ENCODE measurements at regions not wholly inside any gene's neighbourhood (a gene's known extent, or its start where the extent isn't known, plus 50 kb on each side); places are given as distances from the start of the nearest gene placed in this dataset.

DNA sequence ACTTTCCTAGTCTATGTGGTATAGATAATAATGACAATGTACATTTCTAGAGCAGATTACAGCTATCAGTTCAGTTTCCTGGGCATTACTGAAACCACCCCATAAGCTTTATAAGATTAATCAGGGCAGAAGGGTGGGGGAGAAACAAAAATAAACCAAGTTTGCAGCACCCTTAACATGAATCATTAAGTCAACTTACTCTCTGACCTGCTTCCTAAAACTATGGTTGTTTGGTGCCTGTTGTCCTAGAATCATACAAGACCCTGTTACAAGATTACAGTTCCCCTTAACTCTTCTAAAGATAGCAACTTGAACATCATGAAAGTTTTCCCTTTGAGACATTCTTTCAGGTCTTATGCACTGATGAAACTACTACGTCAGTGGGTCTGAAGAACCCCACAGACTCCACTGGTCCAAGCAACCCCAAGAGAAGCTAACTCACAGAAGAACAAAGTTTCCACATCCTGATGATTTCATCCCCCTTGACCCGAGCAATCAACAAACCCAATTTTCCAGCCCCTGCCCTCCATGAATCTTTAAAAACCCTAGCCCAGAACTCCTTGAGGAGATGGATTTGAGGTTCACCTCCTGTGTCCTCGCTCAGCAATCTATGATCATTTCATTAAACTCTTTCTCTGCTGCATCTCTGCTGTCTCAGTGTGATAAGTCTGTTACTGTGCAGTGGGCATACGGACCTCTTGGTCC, 336.5 kb downstream of the FOXO1 start:
- ChIA-PET CTCF (no interaction called here), POLR2A (no interaction called here)

- CTCF ChIA-PET: no interaction called here
- POLR2A ChIA-PET: no interaction called here
These were observed 335.5 kb downstream of the FOXO1 start for GRCh38 chr13:40330950-40331349.

GRCh38 chr13:40331802-40332201, 334.6 kb downstream of the FOXO1 start:
- ChIA-PET CTCF (no interaction called here), POLR2A (no interaction called here)

DNA sequence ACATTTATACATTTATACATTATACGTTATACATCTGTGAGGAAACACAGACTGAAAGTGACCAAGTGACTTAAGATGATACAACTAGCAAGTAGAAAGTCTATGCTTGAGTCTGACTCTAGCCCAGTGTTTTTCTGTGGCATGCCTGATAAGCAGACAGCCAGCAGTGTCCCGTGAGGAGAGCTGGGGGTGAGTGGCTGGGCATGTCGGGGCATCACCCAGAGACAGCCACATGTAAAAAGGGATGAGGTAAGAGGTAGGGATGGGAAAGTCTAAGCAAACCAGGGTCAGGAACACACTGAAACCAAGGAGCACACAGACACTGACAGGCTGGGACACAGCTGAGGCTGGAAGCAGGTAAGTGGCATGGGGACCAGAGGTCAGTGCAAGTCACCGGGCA, 333.2 kb downstream of the FOXO1 start:
- ChIA-PET CTCF (no interaction called here), POLR2A (no interaction called here)

GRCh38 chr13:40334031-40334430, 332.4 kb downstream of the FOXO1 start:
- ChIA-PET CTCF (no interaction called here), POLR2A (no interaction called here)

DNA sequence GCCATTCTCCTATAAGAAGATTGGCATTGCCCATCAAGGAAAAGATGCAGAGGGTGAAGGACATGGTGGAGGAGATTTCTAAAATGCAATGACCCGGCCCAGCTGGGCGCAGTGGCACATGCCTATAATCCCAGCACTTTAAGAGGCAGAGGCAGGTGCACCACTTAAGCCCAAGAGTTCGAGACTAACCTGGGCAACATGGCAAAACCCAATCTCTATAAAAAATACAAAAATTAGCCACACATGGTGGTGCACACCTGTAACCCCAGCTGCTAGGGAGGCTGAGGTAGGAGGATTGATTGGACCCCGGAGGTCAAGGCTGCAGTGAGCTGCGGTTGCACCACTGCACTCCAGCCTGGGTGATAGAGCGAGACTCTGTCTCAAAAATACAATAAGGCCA, 331.8 kb downstream of the FOXO1 start:
- ChIA-PET POLR2A (no interaction called here), CTCF (no interaction called here)

- ChIA-PET CTCF (no interaction called here), POLR2A (no interaction called here)
These were observed 329.9 kb downstream of the FOXO1 start for GRCh38 chr13:40336228-40337221.

DNA sequence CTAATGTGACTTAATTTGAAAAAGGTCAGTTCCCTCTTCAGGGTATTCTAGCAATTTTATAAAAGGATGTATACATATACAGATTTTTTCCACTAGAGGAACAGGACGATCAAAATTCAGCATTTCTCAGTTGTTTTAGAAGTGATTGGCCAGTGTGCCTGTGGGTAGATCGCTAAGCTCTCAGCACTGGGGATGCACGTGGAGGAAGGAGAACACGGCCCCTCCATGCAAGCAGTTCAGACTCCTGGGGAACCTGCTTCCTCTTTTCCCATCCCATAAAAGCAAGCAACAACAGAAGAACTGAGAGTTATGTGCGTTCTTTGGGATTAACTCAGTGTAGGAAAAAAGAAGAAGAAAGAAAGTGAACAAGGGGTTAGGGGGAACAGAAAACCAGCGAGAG, 328.8 kb downstream of the FOXO1 start:
- ChIA-PET POLR2A (no interaction called here), CTCF (interaction anchor here (0.6 kb wide), 1 partner anchor 347 kb away, joined by 4 read pairs; no protein-coding TSS in a partner anchor)

DNA sequence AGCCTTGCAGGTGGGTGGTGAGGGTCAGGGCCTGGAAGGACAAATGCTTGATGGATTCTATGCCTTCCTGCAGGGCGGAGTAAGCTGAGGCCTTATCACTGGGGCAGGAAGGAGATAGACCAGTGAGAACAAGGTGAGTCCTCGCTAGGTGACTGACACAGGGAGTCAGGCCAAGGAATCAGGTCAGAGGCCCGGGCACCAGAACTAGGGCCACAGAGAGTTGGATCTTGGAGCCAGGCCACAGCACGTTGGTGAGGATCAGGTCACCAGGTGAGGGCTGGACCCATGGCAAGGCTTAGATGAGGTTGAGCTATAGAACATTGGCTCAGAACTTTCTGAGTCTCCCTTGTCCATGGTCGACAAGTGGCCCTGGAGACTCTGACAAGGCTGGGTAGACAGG, 328.2 kb downstream of the FOXO1 start:
- ChIA-PET CTCF (no interaction called here), POLR2A (no interaction called here)

DNA sequence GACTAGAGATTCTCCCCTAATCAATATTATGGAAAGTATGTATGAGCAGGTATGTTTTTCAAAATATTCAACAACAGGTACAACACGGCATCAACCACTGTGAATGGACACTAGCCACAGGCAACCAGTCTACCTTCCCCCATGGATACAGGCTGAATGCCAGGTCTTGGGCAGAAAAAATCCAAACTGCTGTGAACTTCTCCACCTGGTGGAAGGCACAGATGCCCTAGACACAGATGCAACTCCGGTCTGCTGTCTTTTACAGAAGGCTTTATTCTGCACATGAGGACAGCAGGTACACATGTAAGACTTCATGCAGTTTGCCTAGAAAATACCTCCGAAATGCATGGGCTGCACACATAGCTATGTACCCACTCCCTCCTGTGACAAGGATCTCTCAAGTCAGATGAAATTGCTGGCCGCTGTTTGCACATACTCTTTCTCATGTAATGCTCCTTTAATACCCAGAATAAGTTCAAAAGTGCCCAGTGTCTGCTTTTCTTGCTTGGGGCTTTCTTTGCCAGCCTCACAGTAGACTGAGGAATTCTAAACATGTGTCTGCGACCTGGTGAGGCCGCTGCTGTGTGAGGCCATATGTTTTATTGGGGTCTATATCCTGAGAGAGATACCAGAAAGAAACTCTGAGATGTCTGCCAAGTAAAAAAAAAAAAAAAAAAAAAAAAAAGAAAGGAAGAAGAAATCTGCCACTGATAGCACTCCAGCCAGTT, 325.9 kb downstream of the FOXO1 start:
- ChIA-PET CTCF (no interaction called here), POLR2A (no interaction called here)

DNA sequence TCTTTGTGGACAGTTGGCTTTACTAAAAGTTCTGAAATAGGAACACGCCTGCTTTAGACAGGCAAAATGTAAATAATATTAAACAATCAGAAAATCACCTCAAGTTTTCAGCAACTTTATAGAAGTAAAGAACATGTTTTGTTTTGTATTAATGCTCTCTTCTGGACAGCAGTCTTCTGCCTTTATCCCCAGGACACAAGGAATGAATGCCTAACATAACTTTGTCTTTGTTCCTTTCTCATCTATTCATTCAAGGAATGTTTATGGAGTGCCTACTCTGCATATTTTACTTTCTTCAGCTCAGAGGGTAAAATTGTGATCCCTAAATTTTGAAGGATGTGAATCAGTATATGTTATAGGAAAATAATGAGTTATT, 325.4 kb downstream of the FOXO1 start:
- CTCF ChIA-PET: no interaction called here
- POLR2A ChIA-PET: no interaction called here

DNA sequence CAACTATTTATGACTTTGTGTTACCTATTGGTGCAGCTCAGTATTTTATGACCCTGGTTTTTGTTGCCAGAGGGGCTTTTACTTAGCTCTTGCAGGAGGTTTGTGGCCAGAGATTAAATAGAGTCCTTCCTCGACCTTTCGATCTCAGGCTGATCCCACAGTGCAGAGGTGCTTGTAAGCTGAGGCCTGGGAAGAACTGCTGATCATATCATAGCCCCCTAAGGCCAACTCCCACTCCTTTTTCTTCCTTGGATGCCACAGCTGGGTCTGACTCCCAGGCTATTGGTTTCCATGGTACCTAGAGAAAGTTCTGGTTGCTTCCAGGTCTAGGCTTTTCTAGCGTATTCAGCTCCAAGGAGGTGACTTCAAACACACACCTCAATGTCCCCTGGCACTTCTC, 324.9 kb downstream of the FOXO1 start:
- POLR2A ChIA-PET: no interaction called here
- CTCF ChIA-PET: no interaction called here

- CTCF ChIA-PET: no interaction called here
- POLR2A ChIA-PET: no interaction called here
These were observed 324.0 kb downstream of the FOXO1 start for GRCh38 chr13:40342461-40342860.

GRCh38 chr13:40342901-40343300, 323.5 kb downstream of the FOXO1 start:
- POLR2A ChIA-PET: no interaction called here

GRCh38 chr13:40343550-40344269, 322.7 kb downstream of the FOXO1 start:
- POLR2A ChIA-PET: no interaction called here
- CTCF ChIA-PET: no interaction called here

More at GRCh38 chr13:40342901-40343300, 323.5 kb downstream of the FOXO1 start:
- CTCF ChIA-PET: no interaction called here

- POLR2A ChIA-PET: no interaction called here
- CTCF ChIA-PET: no interaction called here
These were observed 321.9 kb downstream of the FOXO1 start for GRCh38 chr13:40344270-40345148.

DNA sequence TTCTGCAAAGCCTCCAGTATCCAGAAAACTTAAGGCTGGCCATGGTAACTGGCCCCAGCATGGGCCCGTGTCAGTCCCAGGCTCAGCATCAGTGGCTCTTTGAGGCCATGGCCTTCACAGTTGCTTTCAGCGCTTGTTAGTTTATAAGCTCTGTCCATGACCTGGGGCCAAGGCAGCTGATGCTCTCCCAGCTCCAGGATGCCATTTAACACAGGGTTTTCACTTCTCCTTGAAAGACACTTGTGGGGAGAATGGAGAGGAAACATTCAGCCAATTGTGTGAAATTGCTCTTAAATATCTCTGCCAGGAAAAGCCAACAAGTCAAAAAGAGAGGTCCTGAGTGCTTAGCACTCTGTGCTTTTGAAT, 321.3 kb downstream of the FOXO1 start:
- POLR2A ChIA-PET: no interaction called here
- CTCF ChIA-PET: no interaction called here

GRCh38 chr13:40345654-40346372, 320.6 kb downstream of the FOXO1 start:
- ChIA-PET POLR2A (no interaction called here), CTCF (no interaction called here)

- CTCF ChIA-PET: no interaction called here
- POLR2A ChIA-PET: no interaction called here
These were observed 319.8 kb downstream of the FOXO1 start for GRCh38 chr13:40346592-40346991.
